IMR-90 (cell line): ENCODE measurements at regions not wholly inside any gene's neighbourhood (a gene's known extent, or its start where the extent isn't known, plus 50 kb on each side); places are given as distances from the start of the nearest gene placed in this dataset.

Experiments
- ATAC-seq: fragments of 200-7000 bp; cut with Tn5 transposase; 2 replicates; pipeline ENCODE4 v1.9.1; 2020; ENCODE audit warnings: low read depth, mild to moderate bottlenecking, moderate library complexity
- BruUV-seq: library from RNA; stranded (reverse); fragments of 400-500 nt; replicated peaks from 2 replicates; lab custom pipeline; 2021; lab: Mats Ljungman, UMichigan
- CTCF ChIA-PET: fragments of 300-600 bp; formaldehyde crosslinking; extraction: SDS; loops from one replicate; lab custom pipeline; 2021; ENCODE audit warnings: antibody characterized with exemption; lab: Yijun Ruan, JAX
- POLR2A ChIA-PET: fragments of 300-600 bp; sonication (Branson Sonifier 250); formaldehyde crosslinking; loops from one replicate; lab custom pipeline; 2022; ENCODE audit warnings: antibody characterized with exemption; ENCODE audit not compliant: unreplicated experiment; lab: Charles Lee
- DNase-seq: peaks from one replicate; pipeline ENCODE4 v3.0.0; 2013
- H2AFZ ChIP-seq: replicated peaks from 2 replicates; pipeline ENCODE3; 2013; ENCODE audit warnings: low read length, mild to moderate bottlenecking; ENCODE audit not compliant: poor library complexity
- H2AK5ac ChIP-seq: 2 replicates; pipeline ENCODE4 v1.6.1; 2013; ENCODE audit warnings: low read depth, low read length, inconsistent platforms
- H2AK9ac ChIP-seq: replicated peaks from 2 replicates; pipeline ENCODE3; 2013; ENCODE audit warnings: mild to moderate bottlenecking, low read depth, low read length, moderate library complexity; ENCODE audit not compliant: poor library complexity
- H2BK120ac ChIP-seq: 2 replicates; pipeline ENCODE4 v1.6.1; 2013; ENCODE audit warnings: low read depth, low read length, inconsistent platforms
- H2BK15ac ChIP-seq: 3 replicates; pipeline ENCODE4 v1.6.1; 2013; ENCODE audit warnings: low read depth, low read length, inconsistent platforms
- H2BK20ac ChIP-seq: 2 replicates; pipeline ENCODE4 v1.6.1; 2013; ENCODE audit warnings: low read depth, mild to moderate bottlenecking, inconsistent platforms, low read length, moderate library complexity
- H2BK5ac ChIP-seq: 2 replicates; pipeline ENCODE4 v1.6.1; 2013; ENCODE audit warnings: mild to moderate bottlenecking, low read depth, low read length, inconsistent platforms; ENCODE audit not compliant: poor library complexity, severe bottlenecking
- H3K14ac ChIP-seq: replicated peaks from 2 replicates; pipeline ENCODE4 v1.6.1; 2013; ENCODE audit warnings: low read depth, low read length, inconsistent platforms
- H3K18ac ChIP-seq: 2 replicates; pipeline ENCODE4 v1.6.1; 2013; ENCODE audit warnings: low read depth, low read length, control low read depth
- H3K23ac ChIP-seq: 2 replicates; pipeline ENCODE4 v1.6.1; 2013; ENCODE audit warnings: low read depth, low read length, inconsistent platforms
- H3K27ac ChIP-seq: 2 replicates; pipeline ENCODE4 v1.5.1; 2013; ENCODE audit warnings: mild to moderate bottlenecking, control low read depth, low read length; ENCODE audit not compliant: insufficient read depth
- H3K27me3 ChIP-seq: 2 replicates; pipeline ENCODE4 v1.6.1; 2013; ENCODE audit warnings: low read length; ENCODE audit not compliant: control insufficient read depth, insufficient read depth
- H3K36me3 ChIP-seq: 2 replicates; pipeline ENCODE4 v1.6.1; 2013; ENCODE audit warnings: low read length, mixed read lengths; ENCODE audit not compliant: control insufficient read depth, insufficient read depth
- H3K4ac ChIP-seq: 2 replicates; pipeline ENCODE4 v1.6.1; 2013; ENCODE audit warnings: low read depth, low read length, inconsistent platforms
- H3K4me1 ChIP-seq: 2 replicates; pipeline ENCODE4 v1.6.1; 2013; ENCODE audit warnings: low read length, mixed read lengths; ENCODE audit not compliant: control insufficient read depth, insufficient read depth
- H3K4me2 ChIP-seq: 2 replicates; pipeline ENCODE4 v1.6.1; 2013; ENCODE audit warnings: low read depth, mild to moderate bottlenecking, control low read depth, low read length, moderate library complexity
- H3K4me3 ChIP-seq: 2 replicates; pipeline ENCODE4 v1.5.1; 2013; ENCODE audit warnings: low read depth, mild to moderate bottlenecking, control low read depth, low read length, moderate library complexity; ENCODE audit not compliant: insufficient read depth
- H3K56ac ChIP-seq: 2 replicates; pipeline ENCODE4 v1.6.1; 2013; ENCODE audit warnings: low read length, inconsistent platforms; ENCODE audit not compliant: insufficient read depth; ENCODE audit errors: extremely low read depth
- H3K79me1 ChIP-seq, 2 experiments: 2 replicates each; pipeline ENCODE4 v1.6.1; 2013; ENCODE audit warnings: low read length in 2 of 2, inconsistent platforms in 1 of 2, low read depth in 1 of 2
- H3K9ac ChIP-seq: 2 replicates; pipeline ENCODE4 v1.6.1; 2013; ENCODE audit warnings: low read depth, low read length, control low read depth
- H3K9me1 ChIP-seq: 2 replicates; pipeline ENCODE4 v1.6.1; 2013; ENCODE audit warnings: low read length, inconsistent platforms; ENCODE audit not compliant: insufficient read depth
- H3K9me3 ChIP-seq: 2 replicates; pipeline ENCODE4 v1.6.1; 2013; ENCODE audit warnings: low read length; ENCODE audit not compliant: control insufficient read depth, insufficient read depth
- H4K20me1 ChIP-seq: 2 replicates; pipeline ENCODE4 v1.6.1; 2013; ENCODE audit warnings: low read length, inconsistent platforms; ENCODE audit not compliant: insufficient read depth
- H4K5ac ChIP-seq: 2 replicates; pipeline ENCODE4 v1.6.1; 2013; ENCODE audit warnings: mild to moderate bottlenecking, low read depth, low read length, control low read depth
- H4K8ac ChIP-seq, 2 experiments: 2 replicates each; pipeline ENCODE4 v1.6.1; 2013; ENCODE audit warnings: low read depth in 2 of 2, low read length in 2 of 2, control low read depth in 1 of 2, inconsistent platforms in 1 of 2
- H4K91ac ChIP-seq: 2 replicates; pipeline ENCODE4 v1.6.1; 2013; ENCODE audit warnings: low read depth, low read length, inconsistent platforms; ENCODE audit not compliant: insufficient read depth
- CEBPB ChIP-seq: IDR thresholded peaks from 2 replicates; pipeline ENCODE4 v1.6.1; 2012; ENCODE audit warnings: low read depth, low read length, improper control_type of control experiment
- CHD1 ChIP-seq: IDR thresholded peaks from 2 replicates; pipeline ENCODE4 v1.6.1; 2012; ENCODE audit warnings: low read depth, low read length, improper control_type of control experiment
- FOS ChIP-seq: fragments of 150-350 bp; IDR thresholded peaks from 2 replicates; pipeline ENCODE4 v1.6.1; 2016; ENCODE audit warnings: low read depth, low read length
- MAZ ChIP-seq: IDR thresholded peaks from 2 replicates; pipeline ENCODE4 v1.6.1; 2012; ENCODE audit warnings: low read depth, mild to moderate bottlenecking, low read length, improper control_type of control experiment, moderate library complexity, borderline replicate concordance
- RAD21 ChIP-seq: IDR thresholded peaks from 2 replicates; pipeline ENCODE4 v1.6.1; 2012; ENCODE audit warnings: low read length, improper control_type of control experiment
- WGBS, 2 experiments: methylation state at CpG; one replicate each; pipeline versions ENCODE4 v1.1.5 to v1.1.7; 2013; ENCODE audit warnings: missing lambda C conversion rate in 2 of 2; ENCODE audit not compliant: insufficient read length in 1 of 2; ENCODE audit errors: extremely low coverage in 2 of 2; 5-methylcytosine and 5-hydroxymethylcytosine counted together
- dilution Hi-C: fragments of 300-500 bp; cut with HindIII; formaldehyde crosslinking; loops from one replicate; pipeline ENCODE4 v1.14.3; 2018; ENCODE audit warnings: low sequenced_read_pairs; ENCODE audit not compliant: unreplicated experiment
- in situ Hi-C: fragments of 300-500 bp; cut with MboI; formaldehyde crosslinking; loops from 3 replicates; pipeline ENCODE4 v1.14.3; 2019; ENCODE audit warnings: low sequenced_read_pairs, inconsistent platforms, mixed read lengths
- intact Hi-C: fragments of 100-400 bp; cut with micrococcal nuclease; formaldehyde crosslinking; loops from 2 replicates; pipeline ENCODE4 v1.10.0; 2022

DNA sequence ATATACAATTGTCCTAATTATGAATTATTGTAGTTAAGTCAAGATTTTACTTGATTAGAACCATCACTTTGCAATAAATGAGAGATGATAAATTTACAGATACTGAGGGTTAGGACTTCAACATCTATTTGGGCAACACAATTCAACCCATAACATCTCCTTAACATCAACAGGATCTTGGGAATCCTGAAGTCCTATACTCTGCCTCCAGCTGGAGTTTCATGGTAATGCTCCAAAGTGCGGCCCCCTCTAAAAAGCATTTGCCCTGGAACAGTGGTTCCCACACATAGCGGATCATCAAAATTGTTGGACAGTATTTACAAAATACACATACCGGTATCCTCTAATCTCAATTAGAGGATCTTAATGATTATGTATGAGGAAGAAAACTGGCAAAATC, 618.6 kb downstream of the CENPC start:
- no peak overlapping the region for H3K14ac ChIP-seq
- H3K27ac ChIP-seq: no peak overlapping the region
- H3K4me1 ChIP-seq: no peaks in the 10 kb centered on the region
- no peak overlapping the region for H3K56ac ChIP-seq
- no peak overlapping the region for H3K23ac ChIP-seq
- no peak overlapping the region for H4K8ac ChIP-seq
- no peak overlapping the region for H3K4me3 ChIP-seq
- H3K9me3 ChIP-seq: 0 out of 2 replicates have a peak, but pooled peaks cover 3% of the 10 kb centered on the region
- no peak overlapping the region for H3K4me2 ChIP-seq
- ChIA-PET CTCF (no interaction called here), POLR2A (no interaction called here)
- no peaks in the 10 kb centered on the region for H3K79me1 ChIP-seq
- no peak overlapping the region for H4K91ac ChIP-seq
- no CpG with 5 or more reads among the region's 3 CpGs for WGBS, 2 experiments
- ATAC-seq (no peak), DNase-seq (no peak)
- H2BK20ac ChIP-seq: no peak overlapping the region
- no peak overlapping the region for H2AFZ ChIP-seq
- no peak overlapping the region for H3K9ac ChIP-seq
- no peak overlapping the region for H4K5ac ChIP-seq
- intact Hi-C loops: no loop called here
- H2AK9ac ChIP-seq: no peak overlapping the region
- no peak overlapping the region for H3K4ac ChIP-seq
- H3K18ac ChIP-seq: no peak overlapping the region
- no peaks in the 10 kb centered on the region for H3K36me3 ChIP-seq
- no peaks in the 10 kb centered on the region for H3K9me1 ChIP-seq
- dilution Hi-C loops: no loop called here
- no peaks in the 10 kb centered on the region for H3K27me3 ChIP-seq
- H2BK120ac ChIP-seq: no peak overlapping the region
- H2BK15ac ChIP-seq: no peak overlapping the region
- no TSS peak for BruUV-seq
- H2AK5ac ChIP-seq: no peak overlapping the region
- in situ Hi-C loops: no loop called here
- H2BK5ac ChIP-seq: no peak overlapping the region
- no peaks in the 10 kb centered on the region for H4K20me1 ChIP-seq
- TF ChIP-seq CHD1 (no peak), MAZ (no peak), FOS (no peak), RAD21 (no peak), CEBPB (no peak)
